ENCODE measurements at regions not wholly inside any gene's neighbourhood (a gene's known extent, or its start where the extent isn't known, plus 50 kb on each side); places are given as distances from the start of the nearest gene placed in this dataset.

DNA sequence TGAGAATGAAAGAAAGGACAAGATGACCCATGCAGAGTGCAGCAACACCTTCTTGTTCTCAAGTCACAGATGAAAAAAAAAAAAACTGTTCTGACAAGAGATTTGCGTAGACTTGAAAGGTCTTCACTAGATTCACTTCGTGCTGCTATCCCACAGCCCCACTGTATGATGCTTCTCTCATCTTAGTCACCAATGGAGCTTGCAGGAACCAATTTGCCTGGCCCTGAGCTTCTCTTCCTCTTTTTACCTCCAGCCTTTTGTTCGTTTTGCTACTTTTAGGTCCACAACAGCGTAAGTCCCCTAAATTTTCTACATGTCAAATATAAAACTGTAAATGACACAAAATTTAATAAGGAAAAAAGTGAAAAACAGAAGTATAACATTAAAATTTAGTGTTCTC is 107.9 kb upstream of the NAP1L1 start:
- TF ChIP-seq POLR2AphosphoS5 (IDR thresholded peaks at IDR 0.05; ENCODE audit: borderline replicate concordance, low read depth, low read length) = no peak
- no peak for TF ChIP-seq EZH2 (IDR thresholded peaks at IDR 0.05)
- no peak for TF ChIP-seq FOXP2 (optimal IDR thresholded peaks at IDR 0.05; ENCODE audit: control extremely low read depth, extremely low read length, insufficient read depth)
